Epithelial cell of esophagus (primary cell): ENCODE measurements at regions not wholly inside any gene's neighbourhood (a gene's known extent, or its start where the extent isn't known, plus 50 kb on each side); places are given as distances from the start of the nearest gene placed in this dataset.

ENCODE experiments used
- DNase-seq: peaks from one replicate; pipeline ENCODE4 v3.0.0; 2010; ENCODE audit warnings: low read depth
- H3K4me3 ChIP-seq: 2 replicates; pipeline ENCODE4 v1.5.1; 2011; ENCODE audit warnings: mild to moderate bottlenecking, low read length, control low read depth
- TF ChIP-seq, protein P1 (sequence below): IDR thresholded peaks from 2 replicates; pipeline ENCODE4 v1.5.1; 2011; ENCODE audit warnings: low read depth, mild to moderate bottlenecking, low read length, control low read depth, inconsistent platforms; ENCODE audit not compliant: insufficient read depth; ENCODE audit errors: missing control alignments

DNA sequence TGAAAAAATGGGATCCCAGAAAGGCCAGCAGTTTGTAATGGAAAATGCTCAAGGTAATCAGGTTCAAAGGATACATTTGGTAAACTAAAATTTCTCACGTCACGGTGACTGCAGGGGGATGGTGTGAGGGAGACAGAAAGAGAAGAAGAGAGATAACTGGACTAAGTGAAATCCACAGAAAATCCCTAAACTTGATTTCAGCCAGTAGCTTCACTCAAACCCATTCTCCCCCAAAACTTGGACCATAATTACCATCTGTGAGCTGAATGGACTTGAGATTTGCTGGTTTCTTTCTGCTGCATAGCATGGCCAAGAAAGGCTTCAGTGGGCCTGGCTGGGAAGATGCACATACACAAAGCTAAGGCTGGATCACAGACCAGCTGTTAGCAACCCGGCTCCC lies 155.4 kb upstream of the LMO4 start:
- no peak for DNase-seq
- TF ChIP-seq, protein P1, sequence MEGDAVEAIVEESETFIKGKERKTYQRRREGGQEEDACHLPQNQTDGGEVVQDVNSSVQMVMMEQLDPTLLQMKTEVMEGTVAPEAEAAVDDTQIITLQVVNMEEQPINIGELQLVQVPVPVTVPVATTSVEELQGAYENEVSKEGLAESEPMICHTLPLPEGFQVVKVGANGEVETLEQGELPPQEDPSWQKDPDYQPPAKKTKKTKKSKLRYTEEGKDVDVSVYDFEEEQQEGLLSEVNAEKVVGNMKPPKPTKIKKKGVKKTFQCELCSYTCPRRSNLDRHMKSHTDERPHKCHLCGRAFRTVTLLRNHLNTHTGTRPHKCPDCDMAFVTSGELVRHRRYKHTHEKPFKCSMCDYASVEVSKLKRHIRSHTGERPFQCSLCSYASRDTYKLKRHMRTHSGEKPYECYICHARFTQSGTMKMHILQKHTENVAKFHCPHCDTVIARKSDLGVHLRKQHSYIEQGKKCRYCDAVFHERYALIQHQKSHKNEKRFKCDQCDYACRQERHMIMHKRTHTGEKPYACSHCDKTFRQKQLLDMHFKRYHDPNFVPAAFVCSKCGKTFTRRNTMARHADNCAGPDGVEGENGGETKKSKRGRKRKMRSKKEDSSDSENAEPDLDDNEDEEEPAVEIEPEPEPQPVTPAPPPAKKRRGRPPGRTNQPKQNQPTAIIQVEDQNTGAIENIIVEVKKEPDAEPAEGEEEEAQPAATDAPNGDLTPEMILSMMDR, result no peak
- no peak overlapping the region for H3K4me3 ChIP-seq

DNA sequence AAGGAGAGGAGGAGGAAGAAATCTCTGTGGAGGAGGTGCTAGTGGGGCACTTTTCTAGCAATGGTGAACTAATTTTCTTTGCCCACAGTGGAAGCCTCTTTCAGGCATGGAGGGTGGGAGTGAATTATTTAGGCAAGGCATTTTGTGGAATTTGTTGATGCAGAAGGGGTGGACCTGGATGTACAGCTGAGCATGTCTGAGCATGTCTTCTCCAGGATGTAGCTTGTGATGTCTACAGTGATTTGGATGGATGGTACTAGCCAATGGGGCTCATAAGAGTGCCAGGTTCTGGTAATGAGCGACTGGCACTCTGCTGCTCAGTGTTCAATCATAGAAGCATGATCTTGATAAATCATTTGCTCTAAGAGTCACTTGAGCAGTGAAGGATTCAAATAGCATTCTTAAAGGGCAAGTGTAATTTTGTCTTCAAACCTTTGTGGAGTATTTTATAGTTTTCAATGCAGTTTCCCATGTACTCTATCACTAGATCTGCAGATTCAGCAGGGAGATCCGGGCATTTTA lies 153.9 kb upstream of the LMO4 start:
- peak; percentile 45 for DNase-seq
- TF ChIP-seq, protein P1, result no peak
- no peak overlapping the region for H3K4me3 ChIP-seq

- H3K4me3 ChIP-seq, result no peak overlapping the region
- no peak for DNase-seq
- TF ChIP-seq, protein P1, result no peak
Observed at GRCh38 chr1:87176087-87176486, 152.6 kb upstream of the LMO4 start.

DNA sequence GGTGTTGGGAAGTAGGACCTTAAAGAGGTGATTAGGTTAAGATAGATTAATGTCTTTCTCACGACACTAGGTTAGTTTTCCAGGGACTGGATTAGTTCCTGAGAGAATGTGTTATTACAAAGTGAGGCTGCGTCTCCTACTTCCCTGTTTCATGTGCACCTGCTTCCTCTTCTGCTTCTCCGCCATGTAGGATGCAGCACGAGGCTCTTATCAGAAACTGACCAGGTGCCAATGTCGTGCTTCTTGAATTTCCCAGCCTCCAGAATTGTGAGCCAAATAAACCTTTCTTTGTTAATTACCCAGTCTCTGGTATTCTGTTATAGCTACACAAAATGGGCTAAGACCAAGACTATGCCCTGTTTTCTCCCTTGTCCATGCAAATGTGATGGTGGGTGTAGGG lies 152.2 kb upstream of the LMO4 start:
- TF ChIP-seq, protein P1, result no peak
- DNase-seq, result no peak
- H3K4me3 ChIP-seq, result no peak overlapping the region

DNA sequence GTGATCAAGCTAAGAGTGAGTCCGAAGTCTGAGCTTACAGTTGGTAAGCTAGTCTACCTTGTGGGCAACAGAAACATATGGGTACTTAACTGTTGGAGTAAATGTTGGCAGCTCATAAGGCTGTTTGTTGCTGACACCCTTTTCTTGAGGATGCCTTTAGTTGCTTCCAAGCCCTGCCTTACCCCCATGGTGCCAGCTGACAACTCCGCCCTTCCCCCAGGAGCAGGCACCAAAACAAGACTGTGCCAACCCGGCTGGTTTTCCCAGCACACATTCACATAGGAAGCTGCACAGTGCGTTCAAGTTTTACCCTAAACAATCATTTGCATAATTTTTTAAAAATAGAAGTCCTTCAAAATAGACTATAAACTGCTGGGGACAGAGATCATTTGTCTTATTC lies 150.2 kb upstream of the LMO4 start:
- DNase-seq, result no peak
- no peak overlapping the region for H3K4me3 ChIP-seq
- TF ChIP-seq, protein P1, result no peak

DNA sequence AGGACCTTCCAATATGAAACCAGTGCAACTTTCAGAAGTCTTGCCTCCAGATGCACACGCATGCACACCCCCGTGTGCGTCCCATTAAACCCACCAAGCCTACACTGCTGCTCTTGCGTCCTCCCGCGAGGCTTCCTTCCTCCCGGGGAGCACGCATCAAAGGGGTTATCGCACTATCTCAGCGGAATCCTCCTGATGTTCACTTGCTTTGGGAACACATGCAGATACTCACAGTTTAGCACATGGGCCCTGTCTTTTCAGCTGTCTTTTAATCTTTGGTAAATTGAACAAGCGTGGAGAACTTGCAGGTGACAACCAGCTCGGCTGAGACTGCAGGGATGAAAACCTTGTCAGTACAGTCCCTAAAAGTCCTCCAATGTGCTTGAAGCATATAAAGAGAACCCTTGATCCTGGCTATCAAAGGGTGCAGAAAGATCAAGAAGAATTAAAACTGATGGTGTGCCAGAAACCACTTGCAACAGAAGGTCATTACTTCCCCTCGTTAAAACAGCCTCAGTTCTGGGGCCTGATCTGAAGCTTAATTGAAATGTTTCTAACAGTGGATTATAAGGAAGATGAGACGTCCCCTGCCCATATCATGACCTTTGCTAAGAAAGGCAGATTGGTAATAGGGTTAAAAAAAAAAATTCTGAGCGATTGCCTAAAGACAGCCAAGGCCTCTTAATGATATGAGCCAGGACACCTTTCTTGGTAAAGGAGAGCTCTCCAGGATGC lies 149.4 kb upstream of the LMO4 start:
- TF ChIP-seq, protein P1, result no peak
- no peak overlapping the region for H3K4me3 ChIP-seq
- DNase-seq, result no peak

DNA sequence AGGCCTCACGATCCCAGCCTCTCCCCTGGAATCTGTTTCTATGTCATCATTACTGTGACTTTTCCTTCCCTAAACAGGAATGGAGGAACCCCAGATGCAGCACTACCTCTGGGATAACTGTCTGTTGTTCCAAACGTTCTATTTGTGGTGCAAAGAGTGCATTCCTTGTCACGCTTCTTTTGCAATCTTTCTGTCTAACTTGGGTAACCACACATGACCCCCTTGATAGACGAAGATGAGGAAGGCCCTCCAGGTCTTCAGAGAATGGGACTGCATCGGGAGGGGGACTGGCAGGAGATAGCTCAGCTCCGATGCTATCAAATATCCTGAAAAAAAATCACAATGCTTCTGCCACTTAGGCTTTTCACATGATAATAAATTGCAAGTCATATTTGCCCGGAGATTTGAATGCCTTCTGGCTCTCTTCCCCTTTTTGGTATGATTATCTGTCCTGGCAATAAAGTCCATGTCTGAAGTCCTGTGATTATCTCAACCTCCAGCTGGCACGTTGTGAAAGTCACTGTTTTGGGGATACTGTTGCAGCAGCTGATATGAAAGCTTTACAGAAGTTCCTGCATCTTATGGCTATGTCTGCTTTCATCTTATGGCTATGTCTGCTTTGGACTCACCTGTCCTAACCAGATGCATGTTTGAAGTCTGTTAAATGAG lies 148.7 kb upstream of the LMO4 start:
- H3K4me3 ChIP-seq, result no peak overlapping the region
- TF ChIP-seq, protein P1, result no peak
- DNase-seq, result no peak
